HG02588 (cell line): ENCODE measurements at regions not wholly inside any gene's neighbourhood (a gene's known extent, or its start where the extent isn't known, plus 50 kb on each side); places are given as distances from the start of the nearest gene placed in this dataset.
"Not testable (repeated sequence)": the region's sequence is repeated elsewhere in the genome, so short reads cannot be mapped to it uniquely, and the experiment has no call there.

ENCODE experiments used
- ATAC-seq: cut with Tn5 transposase; IDR thresholded peaks from one replicate; pipeline ENCODE4 v1.9.1; 2021; ENCODE audit warnings: mild to moderate bottlenecking, moderate library complexity; ENCODE audit not compliant: unreplicated experiment

DNA sequence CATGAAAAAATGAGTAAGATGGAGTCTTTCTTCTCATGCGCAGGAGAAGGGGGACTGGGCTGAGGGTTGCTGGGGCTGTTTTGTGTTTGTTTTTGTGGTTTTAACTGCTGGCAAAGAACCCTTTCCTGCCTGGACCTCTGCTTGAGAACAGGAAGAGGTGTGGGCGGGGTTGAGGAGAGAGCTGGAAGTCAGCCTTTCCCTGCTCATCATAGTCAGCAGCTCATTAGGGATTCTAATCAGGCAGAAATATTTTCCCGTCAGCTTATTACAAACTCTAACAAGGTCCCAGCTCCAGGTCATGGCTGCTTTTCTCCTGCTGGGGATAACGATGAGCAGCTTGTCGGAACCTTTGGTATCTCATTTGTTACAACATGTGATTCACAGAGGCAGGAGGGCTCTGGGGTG, 185.0 kb upstream of the NRXN3 start:
- no peak for ATAC-seq

DNA sequence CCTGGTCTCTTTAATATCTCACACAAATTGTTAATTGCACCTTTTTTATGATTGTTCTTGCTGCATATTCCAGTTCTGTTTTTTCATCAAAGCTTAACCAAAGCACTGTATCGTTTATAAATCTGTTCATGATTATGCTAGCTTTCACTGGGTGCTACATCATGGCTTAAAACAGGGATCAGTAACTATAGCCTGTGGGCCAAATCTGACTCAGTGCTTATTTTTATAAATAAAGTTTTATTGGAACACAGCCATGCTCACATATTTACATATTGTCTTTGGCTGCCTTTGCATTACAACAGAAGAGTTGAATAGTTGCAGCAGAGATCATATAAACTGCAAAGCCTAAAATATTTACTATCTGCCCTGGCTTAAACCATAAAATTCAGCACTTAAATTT, 183.4 kb upstream of the NRXN3 start:
- no peak for ATAC-seq

GRCh38 chr14:77988096-77988870, 181.9 kb upstream of the NRXN3 start:
- no peak for ATAC-seq

GRCh38 chr14:77988970-77989369, 181.2 kb upstream of the NRXN3 start:
- ATAC-seq = no peak

GRCh38 chr14:77989441-77989991, 180.7 kb upstream of the NRXN3 start:
- ATAC-seq = no peak

GRCh38 chr14:77990337-77990736, 179.8 kb upstream of the NRXN3 start:
- no peak for ATAC-seq

- ATAC-seq = no peak
Observed at GRCh38 chr14:77991128-77991772, 178.9 kb upstream of the NRXN3 start.

- ATAC-seq = no peak
Observed at GRCh38 chr14:78005325-78005724, 164.8 kb upstream of the NRXN3 start.

- ATAC-seq = no peak
Observed at GRCh38 chr14:78007160-78007559, 163.0 kb upstream of the NRXN3 start.

DNA sequence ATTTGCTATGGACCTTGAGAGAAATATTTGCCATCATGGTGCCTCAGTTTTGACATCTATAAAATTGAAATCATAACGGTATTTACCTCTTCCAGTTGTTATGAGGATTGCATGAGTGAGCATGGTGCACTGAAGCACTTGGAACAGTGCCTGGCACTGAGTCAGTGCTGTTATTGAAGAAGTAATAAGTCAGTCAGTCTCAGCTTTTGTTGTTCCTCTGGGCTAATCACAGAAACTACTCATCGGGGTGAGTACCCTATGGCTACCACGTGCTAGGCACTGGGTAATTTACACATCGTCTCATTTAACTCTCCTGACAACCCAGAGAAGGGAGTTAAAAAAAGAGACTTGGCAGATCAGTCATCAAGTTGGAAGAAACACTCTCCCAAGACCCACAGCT, 159.5 kb upstream of the NRXN3 start:
- ATAC-seq = no peak

GRCh38 chr14:78013911-78014310, 156.3 kb upstream of the NRXN3 start:
- not testable (repeated sequence) for ATAC-seq

DNA sequence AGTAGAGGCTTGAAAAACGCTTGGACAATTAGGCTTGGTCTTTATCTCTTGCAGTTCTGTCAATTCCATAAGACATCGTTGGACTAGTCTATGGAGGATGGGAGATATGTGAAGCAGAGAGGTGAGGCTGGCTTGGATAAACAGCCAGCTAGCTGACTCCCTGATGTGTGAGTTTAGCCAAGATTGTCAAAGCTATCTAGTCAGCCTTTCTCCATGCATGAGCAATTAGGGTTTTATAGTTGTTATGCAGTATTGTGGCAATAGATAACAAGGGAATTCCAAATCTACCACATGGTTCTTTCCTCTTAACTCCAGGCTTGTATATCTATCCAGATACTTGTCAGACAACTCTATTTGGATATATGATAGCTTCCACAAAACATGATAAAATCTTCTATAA, 153.6 kb upstream of the NRXN3 start:
- ATAC-seq = no peak

- no peak for ATAC-seq
Observed at GRCh38 chr14:78018283-78018682, 151.9 kb upstream of the NRXN3 start.

GRCh38 chr14:78022059-78022458, 148.1 kb upstream of the NRXN3 start:
- peak; percentile 77 for ATAC-seq

- ATAC-seq = no peak
Observed at GRCh38 chr14:78023112-78023511, 147.1 kb upstream of the NRXN3 start.

DNA sequence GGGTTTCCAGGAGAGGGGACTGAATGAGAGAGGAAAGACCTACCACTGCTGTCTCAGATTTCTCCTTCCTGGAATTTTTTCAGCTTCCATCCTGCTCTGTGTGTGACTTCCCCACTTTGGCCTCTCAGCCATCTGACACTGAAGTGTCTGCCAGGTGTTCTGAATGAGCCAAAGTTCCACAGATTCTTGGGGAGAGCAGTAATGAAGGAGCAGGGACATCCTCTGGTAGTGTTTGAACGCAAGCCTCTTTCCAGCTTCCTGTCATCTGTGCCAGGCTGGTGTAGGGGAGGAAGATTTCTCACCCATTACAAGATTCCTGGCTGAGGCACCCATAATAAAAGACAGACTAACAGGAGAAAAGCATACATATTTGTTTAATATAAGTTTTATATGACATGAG, 141.7 kb upstream of the NRXN3 start:
- ATAC-seq = no peak

DNA sequence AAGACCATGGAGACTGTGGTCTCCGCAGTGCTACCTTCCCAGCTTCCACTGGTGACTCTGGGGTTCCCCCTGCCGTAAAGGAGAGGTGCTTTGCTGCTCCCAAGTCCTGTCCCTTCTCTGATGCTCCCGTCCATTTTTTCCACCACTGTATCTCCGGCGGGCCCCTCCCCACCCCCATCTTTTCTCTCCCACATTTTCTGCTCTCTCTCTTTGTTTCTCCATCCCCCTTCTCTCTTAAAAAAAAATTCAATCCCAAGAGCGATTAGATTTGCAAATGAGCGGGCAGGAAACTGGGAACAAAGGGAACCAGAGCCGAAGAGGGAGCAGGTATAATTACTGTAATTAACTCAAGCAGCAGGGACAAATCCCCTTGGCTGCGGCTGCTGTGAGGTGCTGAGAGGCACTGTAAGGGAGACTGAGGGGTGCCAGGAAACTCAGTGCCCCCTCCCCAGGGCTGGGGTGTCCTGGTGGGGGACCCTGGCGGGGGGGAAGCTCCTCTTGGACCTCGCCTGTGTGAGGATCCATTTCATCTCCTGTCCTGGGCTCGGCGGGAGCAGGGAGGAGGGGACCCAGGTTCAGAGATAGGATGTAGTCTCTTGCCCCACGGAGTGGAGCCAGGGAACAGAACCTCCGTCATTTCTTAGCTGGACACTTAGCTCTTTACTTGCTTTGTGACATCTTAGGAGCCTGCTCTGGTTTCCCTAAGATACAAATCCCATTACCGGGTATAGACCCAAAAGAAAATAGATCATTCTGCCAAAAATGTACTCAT, 140.4 kb upstream of the NRXN3 start:
- no peak for ATAC-seq

- ATAC-seq = no peak
Observed at GRCh38 chr14:78043349-78043748, 126.8 kb upstream of the NRXN3 start.

DNA sequence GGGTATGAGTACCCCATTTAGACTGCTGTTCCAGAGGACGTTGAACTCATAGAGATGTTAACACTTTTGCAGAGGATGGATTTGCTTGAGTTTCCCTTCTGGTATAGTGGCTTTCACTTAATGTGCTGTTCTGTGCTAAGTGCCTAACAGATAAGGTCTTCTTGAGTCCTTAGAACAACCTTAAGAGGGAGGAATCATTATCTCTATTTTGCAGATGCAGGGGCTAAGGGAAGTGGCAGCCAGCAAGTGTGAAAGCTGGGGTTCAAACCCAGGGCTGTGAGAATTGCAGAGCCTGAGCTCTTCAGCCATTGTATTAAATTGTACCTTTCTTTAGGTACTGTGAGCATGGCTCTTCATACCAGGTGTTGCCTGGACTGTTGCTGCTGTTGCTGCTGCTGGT, 122.1 kb upstream of the NRXN3 start:
- no peak for ATAC-seq

DNA sequence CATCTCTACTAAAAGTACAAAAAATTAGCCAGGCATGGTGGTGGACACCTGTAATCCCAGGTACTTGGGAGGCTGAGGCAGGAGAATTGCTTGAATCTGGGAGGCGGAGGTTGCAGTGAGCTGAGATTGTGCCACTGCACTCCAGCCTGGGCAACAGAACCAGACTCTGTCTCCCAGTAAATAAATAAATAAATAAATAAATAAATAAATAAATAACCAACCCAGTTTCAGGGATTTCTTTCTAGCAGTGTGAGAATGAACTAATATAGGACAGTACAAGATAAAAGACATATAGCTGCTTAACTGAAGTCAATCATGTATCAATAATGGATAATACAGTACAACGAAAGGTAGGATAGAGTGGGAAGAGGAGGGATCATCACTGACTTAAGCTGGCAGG, 113.3 kb upstream of the NRXN3 start:
- ATAC-seq = not testable (repeated sequence)

- ATAC-seq = no peak
Observed at GRCh38 chr14:78070344-78070743, 99.8 kb upstream of the NRXN3 start.
